ENCODE measurements at regions not wholly inside any gene's neighbourhood (a gene's known extent, or its start where the extent isn't known, plus 50 kb on each side); places are given as distances from the start of the nearest gene placed in this dataset.

- ATAC-seq, result no peak
- POLR2A ChIA-PET, result no interaction called here
- peaks cover 13% of the 10 kb centered on the region for H3K4me1 Mint-ChIP-seq
- CTCF ChIA-PET, result interaction anchor here (0.6 to 1.5 kb wide), 5 partner anchors 53 to 139 kb away, joined by 3 to 10 read pairs (median 5); no protein-coding TSS in a partner anchor
- no peak overlapping the region for H3K27ac Mint-ChIP-seq
- TF ChIP-seq ZBTB21 (CRISPR knock-in tag; IDR thresholded peaks at IDR 0.05; ENCODE audit: borderline replicate concordance), result no peak
- TF ChIP-seq PRDM15 (CRISPR knock-in tag; IDR thresholded peaks at IDR 0.05), result no peak
- no peak for TF ChIP-seq FOXP1 (CRISPR knock-in tag; IDR thresholded peaks at IDR 0.05; ENCODE audit: borderline replicate concordance)
- no peak for TF ChIP-seq MYBL2 (CRISPR knock-in tag; IDR thresholded peaks at IDR 0.05)
- no peak for TF ChIP-seq PREB (CRISPR knock-in tag; IDR thresholded peaks at IDR 0.05; ENCODE audit: borderline replicate concordance)
- TF ChIP-seq MXD4 (CRISPR knock-in tag; IDR thresholded peaks at IDR 0.05; ENCODE audit: borderline replicate concordance), result no peak
- TF ChIP-seq ERG (CRISPR knock-in tag; IDR thresholded peaks at IDR 0.05), result no peak
- TF ChIP-seq ATF6 (CRISPR knock-in tag; IDR thresholded peaks at IDR 0.05), result no peak
- TF ChIP-seq CDX4 (CRISPR knock-in tag; IDR thresholded peaks at IDR 0.05; ENCODE audit: borderline replicate concordance), result no peak
- no peak for TF ChIP-seq NR3C1 (CRISPR knock-in tag; conservative IDR thresholded peaks at IDR 0.05; ENCODE audit: low read depth)
- no peak for TF ChIP-seq MAX (CRISPR knock-in tag; IDR thresholded peaks at IDR 0.05)
- TF ChIP-seq CREB1 (CRISPR knock-in tag; IDR thresholded peaks at IDR 0.05), result no peak
- TF ChIP-seq HMGA2 (CRISPR knock-in tag; IDR thresholded peaks at IDR 0.05), result no peak
- no peak for TF ChIP-seq FOXJ3 (CRISPR knock-in tag; IDR thresholded peaks at IDR 0.05; ENCODE audit: borderline replicate concordance)
- TF ChIP-seq IRF1 (CRISPR knock-in tag; IDR thresholded peaks at IDR 0.05), result no peak
- TF ChIP-seq AFF4 (CRISPR knock-in tag; IDR thresholded peaks at IDR 0.05; ENCODE audit: borderline replicate concordance), result no peak
- no peaks in the 10 kb centered on the region for H3K9me3 Mint-ChIP-seq
- DNase-seq (ENCODE audit: low spot score), result no peak
- no peak overlapping the region for H3K4me3 Mint-ChIP-seq
- no peaks in the 10 kb centered on the region for H3K36me3 Mint-ChIP-seq
- no peaks in the 10 kb centered on the region for H3K27me3 Mint-ChIP-seq (ENCODE audit: low read depth)
Observed at GRCh38 chr13:29993716-29994488, 143.5 kb upstream of the UBL3 start.
